H1 (cell line): ENCODE measurements at regions not wholly inside any gene's neighbourhood (a gene's known extent, or its start where the extent isn't known, plus 50 kb on each side); places are given as distances from the start of the nearest gene placed in this dataset.

Source experiments
- TF ChIP-seq, protein P1 (sequence below): fragments of 300-600 bp; sonication (generic); IDR thresholded peaks from 2 replicates; pipeline ENCODE4 v1.7.1; 2012; ENCODE audit warnings: low read length, moderate library complexity, mild to moderate bottlenecking, inconsistent platforms; ENCODE audit not compliant: insufficient replicate concordance

DNA sequence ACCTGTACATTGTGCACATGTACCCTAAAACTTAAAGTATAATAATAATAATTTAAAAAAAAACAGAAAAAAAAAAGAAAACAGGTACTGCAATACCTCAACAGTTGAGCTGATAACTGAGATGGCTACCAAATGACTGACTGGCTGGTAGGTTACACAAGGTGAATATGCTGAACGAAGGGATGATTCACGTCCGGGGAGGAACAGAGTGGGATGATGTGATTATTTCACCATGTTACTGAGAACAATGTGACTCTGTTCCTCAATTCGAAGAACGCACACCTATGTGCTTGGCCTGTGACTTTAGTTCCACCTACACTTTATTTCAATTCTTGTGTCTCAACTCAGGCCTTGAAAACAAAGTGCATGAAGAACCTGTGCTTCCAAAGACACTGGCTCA lies 111.7 kb downstream of the CXXC4 start (continued):
- TF ChIP-seq, protein P1, sequence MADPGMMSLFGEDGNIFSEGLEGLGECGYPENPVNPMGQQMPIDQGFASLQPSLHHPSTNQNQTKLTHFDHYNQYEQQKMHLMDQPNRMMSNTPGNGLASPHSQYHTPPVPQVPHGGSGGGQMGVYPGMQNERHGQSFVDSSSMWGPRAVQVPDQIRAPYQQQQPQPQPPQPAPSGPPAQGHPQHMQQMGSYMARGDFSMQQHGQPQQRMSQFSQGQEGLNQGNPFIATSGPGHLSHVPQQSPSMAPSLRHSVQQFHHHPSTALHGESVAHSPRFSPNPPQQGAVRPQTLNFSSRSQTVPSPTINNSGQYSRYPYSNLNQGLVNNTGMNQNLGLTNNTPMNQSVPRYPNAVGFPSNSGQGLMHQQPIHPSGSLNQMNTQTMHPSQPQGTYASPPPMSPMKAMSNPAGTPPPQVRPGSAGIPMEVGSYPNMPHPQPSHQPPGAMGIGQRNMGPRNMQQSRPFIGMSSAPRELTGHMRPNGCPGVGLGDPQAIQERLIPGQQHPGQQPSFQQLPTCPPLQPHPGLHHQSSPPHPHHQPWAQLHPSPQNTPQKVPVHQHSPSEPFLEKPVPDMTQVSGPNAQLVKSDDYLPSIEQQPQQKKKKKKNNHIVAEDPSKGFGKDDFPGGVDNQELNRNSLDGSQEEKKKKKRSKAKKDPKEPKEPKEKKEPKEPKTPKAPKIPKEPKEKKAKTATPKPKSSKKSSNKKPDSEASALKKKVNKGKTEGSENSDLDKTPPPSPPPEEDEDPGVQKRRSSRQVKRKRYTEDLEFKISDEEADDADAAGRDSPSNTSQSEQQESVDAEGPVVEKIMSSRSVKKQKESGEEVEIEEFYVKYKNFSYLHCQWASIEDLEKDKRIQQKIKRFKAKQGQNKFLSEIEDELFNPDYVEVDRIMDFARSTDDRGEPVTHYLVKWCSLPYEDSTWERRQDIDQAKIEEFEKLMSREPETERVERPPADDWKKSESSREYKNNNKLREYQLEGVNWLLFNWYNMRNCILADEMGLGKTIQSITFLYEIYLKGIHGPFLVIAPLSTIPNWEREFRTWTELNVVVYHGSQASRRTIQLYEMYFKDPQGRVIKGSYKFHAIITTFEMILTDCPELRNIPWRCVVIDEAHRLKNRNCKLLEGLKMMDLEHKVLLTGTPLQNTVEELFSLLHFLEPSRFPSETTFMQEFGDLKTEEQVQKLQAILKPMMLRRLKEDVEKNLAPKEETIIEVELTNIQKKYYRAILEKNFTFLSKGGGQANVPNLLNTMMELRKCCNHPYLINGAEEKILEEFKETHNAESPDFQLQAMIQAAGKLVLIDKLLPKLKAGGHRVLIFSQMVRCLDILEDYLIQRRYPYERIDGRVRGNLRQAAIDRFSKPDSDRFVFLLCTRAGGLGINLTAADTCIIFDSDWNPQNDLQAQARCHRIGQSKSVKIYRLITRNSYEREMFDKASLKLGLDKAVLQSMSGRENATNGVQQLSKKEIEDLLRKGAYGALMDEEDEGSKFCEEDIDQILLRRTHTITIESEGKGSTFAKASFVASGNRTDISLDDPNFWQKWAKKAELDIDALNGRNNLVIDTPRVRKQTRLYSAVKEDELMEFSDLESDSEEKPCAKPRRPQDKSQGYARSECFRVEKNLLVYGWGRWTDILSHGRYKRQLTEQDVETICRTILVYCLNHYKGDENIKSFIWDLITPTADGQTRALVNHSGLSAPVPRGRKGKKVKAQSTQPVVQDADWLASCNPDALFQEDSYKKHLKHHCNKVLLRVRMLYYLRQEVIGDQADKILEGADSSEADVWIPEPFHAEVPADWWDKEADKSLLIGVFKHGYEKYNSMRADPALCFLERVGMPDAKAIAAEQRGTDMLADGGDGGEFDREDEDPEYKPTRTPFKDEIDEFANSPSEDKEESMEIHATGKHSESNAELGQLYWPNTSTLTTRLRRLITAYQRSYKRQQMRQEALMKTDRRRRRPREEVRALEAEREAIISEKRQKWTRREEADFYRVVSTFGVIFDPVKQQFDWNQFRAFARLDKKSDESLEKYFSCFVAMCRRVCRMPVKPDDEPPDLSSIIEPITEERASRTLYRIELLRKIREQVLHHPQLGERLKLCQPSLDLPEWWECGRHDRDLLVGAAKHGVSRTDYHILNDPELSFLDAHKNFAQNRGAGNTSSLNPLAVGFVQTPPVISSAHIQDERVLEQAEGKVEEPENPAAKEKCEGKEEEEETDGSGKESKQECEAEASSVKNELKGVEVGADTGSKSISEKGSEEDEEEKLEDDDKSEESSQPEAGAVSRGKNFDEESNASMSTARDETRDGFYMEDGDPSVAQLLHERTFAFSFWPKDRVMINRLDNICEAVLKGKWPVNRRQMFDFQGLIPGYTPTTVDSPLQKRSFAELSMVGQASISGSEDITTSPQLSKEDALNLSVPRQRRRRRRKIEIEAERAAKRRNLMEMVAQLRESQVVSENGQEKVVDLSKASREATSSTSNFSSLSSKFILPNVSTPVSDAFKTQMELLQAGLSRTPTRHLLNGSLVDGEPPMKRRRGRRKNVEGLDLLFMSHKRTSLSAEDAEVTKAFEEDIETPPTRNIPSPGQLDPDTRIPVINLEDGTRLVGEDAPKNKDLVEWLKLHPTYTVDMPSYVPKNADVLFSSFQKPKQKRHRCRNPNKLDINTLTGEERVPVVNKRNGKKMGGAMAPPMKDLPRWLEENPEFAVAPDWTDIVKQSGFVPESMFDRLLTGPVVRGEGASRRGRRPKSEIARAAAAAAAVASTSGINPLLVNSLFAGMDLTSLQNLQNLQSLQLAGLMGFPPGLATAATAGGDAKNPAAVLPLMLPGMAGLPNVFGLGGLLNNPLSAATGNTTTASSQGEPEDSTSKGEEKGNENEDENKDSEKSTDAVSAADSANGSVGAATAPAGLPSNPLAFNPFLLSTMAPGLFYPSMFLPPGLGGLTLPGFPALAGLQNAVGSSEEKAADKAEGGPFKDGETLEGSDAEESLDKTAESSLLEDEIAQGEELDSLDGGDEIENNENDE, result no peak
- TF ChIP-seq, all 59 proteins: peak for 0
